ENCODE measurements at regions not wholly inside any gene's neighbourhood (a gene's known extent, or its start where the extent isn't known, plus 50 kb on each side); places are given as distances from the start of the nearest gene placed in this dataset.
"Not testable (repeated sequence)": the region's sequence is repeated elsewhere in the genome, so short reads cannot be mapped to it uniquely, and the experiment has no call there.

- H3K36me3 ChIP-seq (ENCODE audit: insufficient read depth, low read depth, low read length); H3K4me3 ChIP-seq (ENCODE audit: low read length); H3K27ac ChIP-seq (ENCODE audit: low read length); H3K9me3 ChIP-seq (ENCODE audit: insufficient read depth, low read depth, low read length); H3K9ac ChIP-seq (ENCODE audit: low read depth, low read length); H3K4me1 ChIP-seq (ENCODE audit: insufficient read depth, low read length); H3K27me3 ChIP-seq (ENCODE audit: insufficient read depth, low read length): not testable (repeated sequence)
These were observed 957.8 kb downstream of the RPIA start for GRCh38 chr2:89649268-89649667.

DNA sequence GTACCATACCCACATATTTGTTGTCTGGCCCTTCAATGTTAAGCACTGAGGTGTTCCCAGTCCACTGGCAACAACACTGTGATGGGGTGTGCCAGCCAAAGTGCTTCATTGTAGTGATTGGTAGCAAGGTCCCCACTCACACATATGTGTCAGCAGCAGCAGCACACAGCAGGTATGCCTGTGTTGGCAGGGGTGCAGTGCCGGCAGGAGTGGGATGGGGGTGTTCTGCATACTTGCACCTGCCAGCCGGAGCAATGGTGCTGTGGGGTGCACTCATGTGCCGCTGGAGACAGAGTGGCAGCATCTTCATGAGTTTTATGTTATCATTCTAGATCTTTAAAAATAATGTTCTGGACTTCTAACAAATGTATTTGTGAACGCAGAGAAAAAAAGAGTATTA, 987.8 kb downstream of the RPIA start:
- H3K9me3 ChIP-seq (ENCODE audit: insufficient read depth, low read depth, low read length); H3K4me1 ChIP-seq (ENCODE audit: insufficient read depth, low read length); H3K36me3 ChIP-seq (ENCODE audit: insufficient read depth, low read depth, low read length); H3K4me3 ChIP-seq (ENCODE audit: low read length); H3K9ac ChIP-seq (ENCODE audit: low read depth, low read length); H3K27ac ChIP-seq (ENCODE audit: low read length): not testable (repeated sequence)
- H3K27me3 ChIP-seq (ENCODE audit: insufficient read depth, low read length), result peaks cover 32% of the 10 kb centered on the region

All from iPS-20b (cell line).